HCT116 (cell line): ENCODE measurements at regions not wholly inside any gene's neighbourhood (a gene's known extent, or its start where the extent isn't known, plus 50 kb on each side); places are given as distances from the start of the nearest gene placed in this dataset.

Source experiments
- ATAC-seq: fragments of 200-7000 bp; cut with Tn5 transposase; 2 replicates; pipeline ENCODE4 v1.9.1; 2020; ENCODE audit warnings: mild to moderate bottlenecking, moderate library complexity
- BruUV-seq: library from RNA; stranded (reverse); fragments of 400-500 nt; replicated peaks from 2 replicates; lab custom pipeline; 2021; lab: Mats Ljungman, UMichigan
- CTCF ChIA-PET: fragments of 300-600 bp; sonication (Branson Sonifier 250); formaldehyde crosslinking; loops from one replicate; lab custom pipeline; 2021; ENCODE audit warnings: antibody characterized with exemption; lab: Charles Lee
- POLR2A ChIA-PET: fragments of 300-600, 350-600 bp; sonication (Branson Sonifier 250); formaldehyde crosslinking; loops from one replicate; lab custom pipeline; 2021; ENCODE audit warnings: antibody characterized with exemption; lab: Charles Lee
- RAD21 ChIA-PET, 2 experiments: fragments of 300-600 bp; sonication (Branson Sonifier 250); formaldehyde crosslinking; loops; one replicate each; lab custom pipeline; 2023; ENCODE audit warnings: low total read pairs in 2 of 2; ENCODE audit not compliant: uncharacterized antibody in 2 of 2, unreplicated experiment in 2 of 2, low non-redundant PET in 1 of 2; lab: Charles Lee
- DNase-seq: peaks from one replicate; pipeline ENCODE4 v3.0.0-alpha.2; 2010; ENCODE audit warnings: low read depth, low spot score
- H2AFZ ChIP-seq: fragments of 200-600 bp; shearing (Covaris generic), sonication (generic); 2 replicates; pipeline ENCODE4 v1.6.1; 2017; ENCODE audit warnings: low read depth, mixed run types, mixed read lengths, antibody characterized with exemption, low read length; ENCODE audit not compliant: poor library complexity, severe bottlenecking
- H3K27ac ChIP-seq: 2 replicates; pipeline ENCODE4 v1.5.1; 2012; ENCODE audit warnings: low read depth, low read length
- H3K27me3 ChIP-seq: fragments of 200-600 bp; sonication (generic); 2 replicates; pipeline ENCODE4 v1.6.1; 2016; ENCODE audit warnings: mixed run types, low read length, mixed read lengths; ENCODE audit not compliant: insufficient read depth
- H3K36me3 ChIP-seq, 2 experiments: fragments of 200-500 bp in 1 of 2; fragments of 200-600 bp in 1 of 2; sonication (Bioruptor generic) in 1 of 2; sonication (generic) in 1 of 2; 2 replicates each; pipeline versions ENCODE4 v1.5.1 to v1.6.1; 2014 to 2016; ENCODE audit warnings: low read length in 2 of 2, inconsistent platforms in 1 of 2, mixed read lengths in 1 of 2, mixed run types in 1 of 2; ENCODE audit not compliant: insufficient read depth in 2 of 2, control insufficient read depth in 1 of 2
- H3K4me1 ChIP-seq, 2 experiments: fragments of 200-600 bp in 1 of 2; sonication (generic) in 1 of 2; 2 replicates each; pipeline versions ENCODE4 v1.5.1 to v1.6.1; 2012 to 2017; ENCODE audit warnings: low read length in 2 of 2, inconsistent platforms in 1 of 2, mild to moderate bottlenecking in 1 of 2, mixed read lengths in 1 of 2, mixed run types in 1 of 2, moderate library complexity in 1 of 2; ENCODE audit not compliant: insufficient read depth in 2 of 2, control insufficient read depth in 1 of 2
- H3K4me2 ChIP-seq: fragments of 200-600 bp; sonication (generic); 2 replicates; pipeline ENCODE4 v1.6.1; 2017; ENCODE audit warnings: mixed run types, low read length, mixed read lengths
- H3K4me3 ChIP-seq, 2 experiments: fragments of 200-600 bp in 1 of 2; sonication (generic) in 1 of 2; replicated peaks in 1 of 2; 2 replicates each; pipeline ENCODE4 v1.5.1; 2011 to 2016; ENCODE audit warnings: low read length in 2 of 2, control low read depth in 1 of 2, low read depth in 1 of 2, mild to moderate bottlenecking in 1 of 2, mixed read lengths in 1 of 2, mixed run types in 1 of 2
- H3K79me2 ChIP-seq: fragments of 200-600 bp; sonication (generic); 2 replicates; pipeline ENCODE4 v1.6.1; 2017; ENCODE audit warnings: mild to moderate bottlenecking, mixed run types, low read length, moderate library complexity, mixed read lengths; ENCODE audit not compliant: insufficient read depth
- H3K9ac ChIP-seq: fragments of 200-600 bp; sonication (generic); 2 replicates; pipeline ENCODE4 v1.6.1; 2016; ENCODE audit warnings: low read length, mixed read lengths
- H3K9me2 ChIP-seq: fragments of 200-600 bp; sonication (generic), shearing (Covaris generic); 2 replicates; pipeline ENCODE4 v1.6.1; 2017; ENCODE audit warnings: mixed run types, mild to moderate bottlenecking, moderate library complexity; ENCODE audit not compliant: insufficient read depth
- H3K9me3 ChIP-seq, 2 experiments: fragments of 200-500 bp in 1 of 2; fragments of 200-600 bp in 1 of 2; sonication (Bioruptor generic) in 1 of 2; sonication (generic) in 1 of 2; 2 replicates each; pipeline ENCODE4 v1.6.1; 2014 to 2017; ENCODE audit warnings: low read length in 2 of 2, mixed read lengths in 2 of 2, inconsistent platforms in 1 of 2, low read depth in 1 of 2, mild to moderate bottlenecking in 1 of 2, mixed run types in 1 of 2, moderate library complexity in 1 of 2; ENCODE audit not compliant: control insufficient read depth in 1 of 2, insufficient read depth in 1 of 2
- H4K20me1 ChIP-seq: fragments of 200-600 bp; sonication (generic), shearing (Covaris generic); 2 replicates; pipeline ENCODE4 v1.6.1; 2017; ENCODE audit warnings: mixed run types, mild to moderate bottlenecking, moderate library complexity; ENCODE audit not compliant: insufficient read depth
- CBX3 ChIP-seq: IDR thresholded peaks from 2 replicates; pipeline ENCODE4 v1.6.1; 2012; ENCODE audit warnings: low read depth
- CEBPB ChIP-seq: IDR thresholded peaks from 2 replicates; pipeline ENCODE4 v1.6.1; 2012; ENCODE audit warnings: low read depth
- EGR1 ChIP-seq: IDR thresholded peaks from 2 replicates; pipeline ENCODE4 v1.6.1; 2012; ENCODE audit warnings: low read depth
- ELF1 ChIP-seq: IDR thresholded peaks from 2 replicates; pipeline ENCODE4 v1.6.1; 2012; ENCODE audit warnings: low read depth, borderline replicate concordance
- FOSL1 ChIP-seq: IDR thresholded peaks from 2 replicates; pipeline ENCODE4 v1.6.1; 2012; ENCODE audit warnings: low read depth
- JUND ChIP-seq: IDR thresholded peaks from 2 replicates; pipeline ENCODE4 v1.6.1; 2012
- MAX ChIP-seq: IDR thresholded peaks from 2 replicates; pipeline ENCODE4 v1.6.1; 2012
- POLR2A ChIP-seq: IDR thresholded peaks from 2 replicates; pipeline ENCODE4 v1.7.0; 2011; ENCODE audit warnings: borderline replicate concordance; ENCODE audit not compliant: insufficient read depth, insufficient read length; ENCODE audit errors: extremely low read depth
- REST ChIP-seq: IDR thresholded peaks from 2 replicates; pipeline ENCODE4 v1.6.1; 2012; ENCODE audit warnings: low read depth
- SIN3A ChIP-seq: IDR thresholded peaks from 2 replicates; pipeline ENCODE4 v1.6.1; 2012; ENCODE audit warnings: low read depth
- SP1 ChIP-seq: IDR thresholded peaks from 2 replicates; pipeline ENCODE4 v1.6.1; 2012; ENCODE audit warnings: low read depth
- SRF ChIP-seq: IDR thresholded peaks from 2 replicates; pipeline ENCODE4 v1.6.1; 2012; ENCODE audit warnings: low read depth
- YY1 ChIP-seq: IDR thresholded peaks from 2 replicates; pipeline ENCODE4 v1.6.1; 2011; ENCODE audit warnings: low read length, low read depth, moderate library complexity, mild to moderate bottlenecking; ENCODE audit not compliant: insufficient replicate concordance; ENCODE audit errors: extremely low read depth
- ZFX ChIP-seq: fragments of 450-650 bp; IDR thresholded peaks from 2 replicates; pipeline ENCODE4 v1.6.1; 2017
- ZNF274 ChIP-seq: fragments of 200-500 bp; sonication (Bioruptor generic); IDR thresholded peaks from 2 replicates; pipeline ENCODE4 v1.6.1; 2014; ENCODE audit warnings: mild to moderate bottlenecking, low read depth, low read length, inconsistent platforms
- intact Hi-C: fragments of 100-400 bp; cut with micrococcal nuclease; formaldehyde crosslinking; loops from 2 replicates; pipeline ENCODE4 v1.10.0; 2022
- TF ChIP-seq, protein P1 (sequence below), 3 experiments: fragments of 200-600 bp in 1 of 3; sonication (generic) in 1 of 3; IDR thresholded peaks in 2 of 3; conservative IDR thresholded peaks in 1 of 3; 2 replicates each; pipeline ENCODE4 v1.5.1; 2012 to 2017; ENCODE audit warnings: low read depth in 2 of 3, low read length in 2 of 3, antibody characterized with exemption in 1 of 3, borderline replicate concordance in 1 of 3, control low read depth in 1 of 3, mild to moderate bottlenecking in 1 of 3, mixed read lengths in 1 of 3, mixed run types in 1 of 3, moderate library complexity in 1 of 3; ENCODE audit not compliant: insufficient read depth in 1 of 3

DNA sequence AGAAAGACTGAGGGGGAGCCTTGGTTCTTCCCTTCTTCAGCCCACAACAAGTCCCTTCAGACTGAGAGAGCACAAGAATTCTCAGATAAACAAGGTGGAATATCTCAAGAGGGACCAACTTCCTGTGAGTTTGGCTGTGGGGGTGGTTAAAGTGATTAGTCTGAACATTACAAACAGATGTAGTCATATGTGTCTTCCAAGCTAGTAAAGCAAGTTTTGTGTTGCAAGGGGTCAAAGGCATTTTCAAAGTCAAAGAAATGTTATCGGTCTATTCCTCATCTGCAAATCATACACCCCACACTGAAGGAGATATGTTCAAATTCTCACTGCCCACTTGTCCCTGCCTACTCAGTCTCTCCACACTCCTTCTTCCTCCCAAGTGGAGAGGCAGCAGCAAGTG, 242.5 kb downstream of the FAM43A start:
- POLR2A ChIA-PET = no interaction called here
- Histone ChIP-seq H3K4me2 (no peak overlapping the region), H3K4me1 (no peaks in the 10 kb centered on the region), H3K4me3 (no peak overlapping the region), H3K9me3 (no peaks in the 10 kb centered on the region; a peak in 1 of 4 replicates), H3K36me3 (no peaks in the 10 kb centered on the region), H2AFZ (peak overlapping the region; percentile 69), H3K27me3 (no peaks in the 10 kb centered on the region), H4K20me1 (no peaks in the 10 kb centered on the region), H3K27ac (no peak overlapping the region), H3K9ac (no peak overlapping the region), H3K9me2 (no peaks in the 10 kb centered on the region), H3K79me2 (no peaks in the 10 kb centered on the region)
- CTCF ChIA-PET = no interaction called here
- intact Hi-C loops = no loop called here
- RAD21 ChIA-PET = no interaction called here
- DNase-seq = no peak
- no peak; the same call in 1 of the 2 replicates for TF ChIP-seq MAX
- TF ChIP-seq CEBPB = no peak
- TF ChIP-seq YY1 = no peak
- TF ChIP-seq JUND = no peak
- TF ChIP-seq SRF = no peak
- TF ChIP-seq ZNF274 = no peak
- TF ChIP-seq FOSL1 = no peak
- no peak for TF ChIP-seq EGR1
- no TSS peak for BruUV-seq
- no peak for ATAC-seq

DNA sequence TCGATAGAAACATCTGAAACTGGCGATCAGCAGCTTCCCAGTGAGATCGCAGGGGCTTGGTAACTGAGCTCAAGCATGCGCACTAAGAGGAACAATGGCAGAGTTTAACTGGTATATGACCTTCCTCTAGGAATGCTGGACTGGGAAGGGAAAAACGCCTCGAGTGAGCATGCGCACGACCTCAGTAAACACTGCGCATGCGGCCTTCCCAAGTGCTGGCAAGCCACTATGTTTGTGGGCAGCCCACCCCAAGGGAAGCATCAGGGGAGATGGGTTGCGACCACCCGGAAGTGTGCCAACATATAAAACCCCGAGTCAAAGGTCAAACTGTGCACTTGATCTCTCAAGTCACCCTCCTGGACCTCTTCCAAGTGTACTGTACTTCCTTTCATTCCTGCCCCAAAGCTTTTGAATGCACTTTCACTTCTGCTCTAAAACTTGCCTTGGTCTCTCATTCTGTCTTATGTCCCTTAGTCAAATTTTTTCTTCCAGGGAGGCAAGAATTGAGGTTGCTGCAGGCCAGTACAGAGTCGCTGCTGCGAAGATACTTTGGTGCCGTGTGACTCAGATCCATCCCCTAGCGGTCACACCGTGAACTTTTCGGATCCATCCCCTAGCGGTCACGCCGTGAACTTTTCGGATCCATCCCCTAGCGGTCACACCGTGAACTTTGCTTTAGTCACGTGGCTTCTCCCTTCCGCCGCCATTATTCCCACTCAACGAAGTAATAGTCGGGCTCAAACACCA, 243.3 kb downstream of the FAM43A start:
- H3K9me3 ChIP-seq = no peaks in the 10 kb centered on the region; a peak in 1 of 4 replicates
- H3K27me3 ChIP-seq = no peaks in the 10 kb centered on the region
- ChIA-PET POLR2A (no interaction called here), CTCF (no interaction called here), RAD21 (no interaction called here)
- H3K4me3 ChIP-seq = no peak overlapping the region
- H3K79me2 ChIP-seq = no peaks in the 10 kb centered on the region
- H3K9me2 ChIP-seq = no peaks in the 10 kb centered on the region
- H3K4me2 ChIP-seq = no peak overlapping the region
- H3K9ac ChIP-seq = no peak overlapping the region
- H4K20me1 ChIP-seq = no peaks in the 10 kb centered on the region
- no peaks in the 10 kb centered on the region for H3K36me3 ChIP-seq
- H3K27ac ChIP-seq = no peak overlapping the region
- intact Hi-C loops = no loop called here
- H2AFZ ChIP-seq = peak overlapping the region; percentile 86
- DNase-seq (peak; percentile 69), ATAC-seq (peak; percentile 85)
- no peaks in the 10 kb centered on the region for H3K4me1 ChIP-seq
- BruUV-seq = no TSS peak
- TF ChIP-seq ELF1 = no peak
- no peak for TF ChIP-seq ZFX
- TF ChIP-seq YY1 = peak; percentile 85
- no peak for TF ChIP-seq REST
- no peak for TF ChIP-seq POLR2A
- TF ChIP-seq, protein P1, sequence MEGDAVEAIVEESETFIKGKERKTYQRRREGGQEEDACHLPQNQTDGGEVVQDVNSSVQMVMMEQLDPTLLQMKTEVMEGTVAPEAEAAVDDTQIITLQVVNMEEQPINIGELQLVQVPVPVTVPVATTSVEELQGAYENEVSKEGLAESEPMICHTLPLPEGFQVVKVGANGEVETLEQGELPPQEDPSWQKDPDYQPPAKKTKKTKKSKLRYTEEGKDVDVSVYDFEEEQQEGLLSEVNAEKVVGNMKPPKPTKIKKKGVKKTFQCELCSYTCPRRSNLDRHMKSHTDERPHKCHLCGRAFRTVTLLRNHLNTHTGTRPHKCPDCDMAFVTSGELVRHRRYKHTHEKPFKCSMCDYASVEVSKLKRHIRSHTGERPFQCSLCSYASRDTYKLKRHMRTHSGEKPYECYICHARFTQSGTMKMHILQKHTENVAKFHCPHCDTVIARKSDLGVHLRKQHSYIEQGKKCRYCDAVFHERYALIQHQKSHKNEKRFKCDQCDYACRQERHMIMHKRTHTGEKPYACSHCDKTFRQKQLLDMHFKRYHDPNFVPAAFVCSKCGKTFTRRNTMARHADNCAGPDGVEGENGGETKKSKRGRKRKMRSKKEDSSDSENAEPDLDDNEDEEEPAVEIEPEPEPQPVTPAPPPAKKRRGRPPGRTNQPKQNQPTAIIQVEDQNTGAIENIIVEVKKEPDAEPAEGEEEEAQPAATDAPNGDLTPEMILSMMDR (IDR thresholded peaks at IDR 0.05 in 2 of 3, conservative IDR thresholded peaks at IDR 0.05 in 1 of 3; ENCODE audit: borderline replicate concordance in 1 of 3, insufficient read depth in 1 of 3, low read depth in 2 of 3, low read length in 2 of 3) = peak; percentile 100
- TF ChIP-seq CBX3 = peak; percentile 99
- no peak for TF ChIP-seq FOSL1
- TF ChIP-seq SP1 = no peak
- no peak for TF ChIP-seq SIN3A
- TF ChIP-seq MAX = peak; percentile 91
